IMR-90 (cell line): ENCODE measurements at regions not wholly inside any gene's neighbourhood (a gene's known extent, or its start where the extent isn't known, plus 50 kb on each side); places are given as distances from the start of the nearest gene placed in this dataset.
"Not testable (repeated sequence)": the region's sequence is repeated elsewhere in the genome, so short reads cannot be mapped to it uniquely, and the experiment has no call there.

Experiments
- ATAC-seq: fragments of 200-7000 bp; cut with Tn5 transposase; 2 replicates; pipeline ENCODE4 v1.9.1; 2020; ENCODE audit warnings: low read depth, mild to moderate bottlenecking, moderate library complexity
- BruUV-seq: library from RNA; stranded (reverse); fragments of 400-500 nt; replicated peaks from 2 replicates; lab custom pipeline; 2021; lab: Mats Ljungman, UMichigan
- CTCF ChIA-PET: fragments of 300-600 bp; formaldehyde crosslinking; extraction: SDS; loops from one replicate; lab custom pipeline; 2021; ENCODE audit warnings: antibody characterized with exemption; lab: Yijun Ruan, JAX
- POLR2A ChIA-PET: fragments of 300-600 bp; sonication (Branson Sonifier 250); formaldehyde crosslinking; loops from one replicate; lab custom pipeline; 2022; ENCODE audit warnings: antibody characterized with exemption; ENCODE audit not compliant: unreplicated experiment; lab: Charles Lee
- DNase-seq: peaks from one replicate; pipeline ENCODE4 v3.0.0; 2013
- H2AFZ ChIP-seq: replicated peaks from 2 replicates; pipeline ENCODE3; 2013; ENCODE audit warnings: low read length, mild to moderate bottlenecking; ENCODE audit not compliant: poor library complexity
- H2AK5ac ChIP-seq: 2 replicates; pipeline ENCODE4 v1.6.1; 2013; ENCODE audit warnings: low read depth, low read length, inconsistent platforms
- H2AK9ac ChIP-seq: replicated peaks from 2 replicates; pipeline ENCODE3; 2013; ENCODE audit warnings: mild to moderate bottlenecking, low read depth, low read length, moderate library complexity; ENCODE audit not compliant: poor library complexity
- H2BK120ac ChIP-seq: 2 replicates; pipeline ENCODE4 v1.6.1; 2013; ENCODE audit warnings: low read depth, low read length, inconsistent platforms
- H2BK15ac ChIP-seq: 3 replicates; pipeline ENCODE4 v1.6.1; 2013; ENCODE audit warnings: low read depth, low read length, inconsistent platforms
- H2BK20ac ChIP-seq: 2 replicates; pipeline ENCODE4 v1.6.1; 2013; ENCODE audit warnings: low read depth, mild to moderate bottlenecking, inconsistent platforms, low read length, moderate library complexity
- H2BK5ac ChIP-seq: 2 replicates; pipeline ENCODE4 v1.6.1; 2013; ENCODE audit warnings: mild to moderate bottlenecking, low read depth, low read length, inconsistent platforms; ENCODE audit not compliant: poor library complexity, severe bottlenecking
- H3K14ac ChIP-seq: replicated peaks from 2 replicates; pipeline ENCODE4 v1.6.1; 2013; ENCODE audit warnings: low read depth, low read length, inconsistent platforms
- H3K18ac ChIP-seq: 2 replicates; pipeline ENCODE4 v1.6.1; 2013; ENCODE audit warnings: low read depth, low read length, control low read depth
- H3K23ac ChIP-seq: 2 replicates; pipeline ENCODE4 v1.6.1; 2013; ENCODE audit warnings: low read depth, low read length, inconsistent platforms
- H3K27ac ChIP-seq: 2 replicates; pipeline ENCODE4 v1.5.1; 2013; ENCODE audit warnings: mild to moderate bottlenecking, control low read depth, low read length; ENCODE audit not compliant: insufficient read depth
- H3K27me3 ChIP-seq: 2 replicates; pipeline ENCODE4 v1.6.1; 2013; ENCODE audit warnings: low read length; ENCODE audit not compliant: control insufficient read depth, insufficient read depth
- H3K36me3 ChIP-seq: 2 replicates; pipeline ENCODE4 v1.6.1; 2013; ENCODE audit warnings: low read length, mixed read lengths; ENCODE audit not compliant: control insufficient read depth, insufficient read depth
- H3K4ac ChIP-seq: 2 replicates; pipeline ENCODE4 v1.6.1; 2013; ENCODE audit warnings: low read depth, low read length, inconsistent platforms
- H3K4me1 ChIP-seq: 2 replicates; pipeline ENCODE4 v1.6.1; 2013; ENCODE audit warnings: low read length, mixed read lengths; ENCODE audit not compliant: control insufficient read depth, insufficient read depth
- H3K4me2 ChIP-seq: 2 replicates; pipeline ENCODE4 v1.6.1; 2013; ENCODE audit warnings: low read depth, mild to moderate bottlenecking, control low read depth, low read length, moderate library complexity
- H3K4me3 ChIP-seq: 2 replicates; pipeline ENCODE4 v1.5.1; 2013; ENCODE audit warnings: low read depth, mild to moderate bottlenecking, control low read depth, low read length, moderate library complexity; ENCODE audit not compliant: insufficient read depth
- H3K56ac ChIP-seq: 2 replicates; pipeline ENCODE4 v1.6.1; 2013; ENCODE audit warnings: low read length, inconsistent platforms; ENCODE audit not compliant: insufficient read depth; ENCODE audit errors: extremely low read depth
- H3K79me1 ChIP-seq, 2 experiments: 2 replicates each; pipeline ENCODE4 v1.6.1; 2013; ENCODE audit warnings: low read length in 2 of 2, inconsistent platforms in 1 of 2, low read depth in 1 of 2
- H3K9ac ChIP-seq: 2 replicates; pipeline ENCODE4 v1.6.1; 2013; ENCODE audit warnings: low read depth, low read length, control low read depth
- H3K9me1 ChIP-seq: 2 replicates; pipeline ENCODE4 v1.6.1; 2013; ENCODE audit warnings: low read length, inconsistent platforms; ENCODE audit not compliant: insufficient read depth
- H3K9me3 ChIP-seq: 2 replicates; pipeline ENCODE4 v1.6.1; 2013; ENCODE audit warnings: low read length; ENCODE audit not compliant: control insufficient read depth, insufficient read depth
- H4K20me1 ChIP-seq: 2 replicates; pipeline ENCODE4 v1.6.1; 2013; ENCODE audit warnings: low read length, inconsistent platforms; ENCODE audit not compliant: insufficient read depth
- H4K5ac ChIP-seq: 2 replicates; pipeline ENCODE4 v1.6.1; 2013; ENCODE audit warnings: mild to moderate bottlenecking, low read depth, low read length, control low read depth
- H4K8ac ChIP-seq, 2 experiments: 2 replicates each; pipeline ENCODE4 v1.6.1; 2013; ENCODE audit warnings: low read depth in 2 of 2, low read length in 2 of 2, control low read depth in 1 of 2, inconsistent platforms in 1 of 2
- H4K91ac ChIP-seq: 2 replicates; pipeline ENCODE4 v1.6.1; 2013; ENCODE audit warnings: low read depth, low read length, inconsistent platforms; ENCODE audit not compliant: insufficient read depth
- WGBS, 2 experiments: methylation state at CpG; one replicate each; pipeline versions ENCODE4 v1.1.5 to v1.1.7; 2013; ENCODE audit warnings: missing lambda C conversion rate in 2 of 2; ENCODE audit not compliant: insufficient read length in 1 of 2; ENCODE audit errors: extremely low coverage in 2 of 2; 5-methylcytosine and 5-hydroxymethylcytosine counted together
- dilution Hi-C: fragments of 300-500 bp; cut with HindIII; formaldehyde crosslinking; loops from one replicate; pipeline ENCODE4 v1.14.3; 2018; ENCODE audit warnings: low sequenced_read_pairs; ENCODE audit not compliant: unreplicated experiment
- in situ Hi-C: fragments of 300-500 bp; cut with MboI; formaldehyde crosslinking; loops from 3 replicates; pipeline ENCODE4 v1.14.3; 2019; ENCODE audit warnings: low sequenced_read_pairs, inconsistent platforms, mixed read lengths
- intact Hi-C: fragments of 100-400 bp; cut with micrococcal nuclease; formaldehyde crosslinking; loops from 2 replicates; pipeline ENCODE4 v1.10.0; 2022

GRCh38 chr7:114169389-114169788, 245.2 kb upstream of the FOXP2 start:
- H3K9me1 ChIP-seq, H2AK5ac ChIP-seq, CTCF ChIA-PET, H3K27ac ChIP-seq, H4K91ac ChIP-seq, BruUV-seq, H4K20me1 ChIP-seq, DNase-seq, H3K56ac ChIP-seq, in situ Hi-C loops, H2AK9ac ChIP-seq, H3K4me3 ChIP-seq, H3K4ac ChIP-seq, H2BK15ac ChIP-seq, H3K9ac ChIP-seq, H3K36me3 ChIP-seq, dilution Hi-C loops, H2BK120ac ChIP-seq, H3K4me1 ChIP-seq, H3K79me1 ChIP-seq, H3K27me3 ChIP-seq, H3K14ac ChIP-seq, H4K8ac ChIP-seq, H2AFZ ChIP-seq, H4K5ac ChIP-seq, H3K18ac ChIP-seq, H2BK20ac ChIP-seq, H3K4me2 ChIP-seq, ATAC-seq, H2BK5ac ChIP-seq, H3K9me3 ChIP-seq, intact Hi-C loops, H3K23ac ChIP-seq, POLR2A ChIA-PET: not testable (repeated sequence)
- WGBS, 2 experiments = no CpG with 5 or more reads among the region's 2 CpGs
